GM12878 (cell line): ENCODE measurements at regions not wholly inside any gene's neighbourhood (a gene's known extent, or its start where the extent isn't known, plus 50 kb on each side); places are given as distances from the start of the nearest gene placed in this dataset.

ENCODE experiments used
- ATAC-seq: fragments of 200-7000 bp; cut with Tn5 transposase; 3 replicates; pipeline ENCODE4 v1.9.1; 2020; ENCODE audit warnings: mild to moderate bottlenecking, moderate library complexity
- BruUV-seq: library from RNA; stranded (reverse); fragments of 400-500 nt; replicated peaks from 2 replicates; lab custom pipeline; 2021; lab: Mats Ljungman, UMichigan
- CTCF ChIA-PET: fragments of 300-600 bp; sonication (Branson Sonifier 250); formaldehyde crosslinking; extraction: SDS; loops from one replicate; lab custom pipeline; 2021; ENCODE audit warnings: inconsistent platforms; lab: Yijun Ruan, JAX
- POLR2A ChIA-PET: fragments of 350-600 bp; formaldehyde crosslinking; extraction: SDS; loops from one replicate; lab custom pipeline; 2021; ENCODE audit warnings: inconsistent platforms; lab: Charles Lee
- RAD21 ChIA-PET: fragments of 300-600 bp; sonication (Branson Sonifier 250); formaldehyde crosslinking; loops from one replicate; lab custom pipeline; 2023; ENCODE audit warnings: antibody characterized with exemption; ENCODE audit not compliant: unreplicated experiment; lab: Charles Lee
- SMC1A ChIA-PET: fragments of 300-600 bp; sonication (Branson Sonifier 250); formaldehyde crosslinking; loops from one replicate; lab custom pipeline; 2023; ENCODE audit not compliant: unreplicated experiment, uncharacterized antibody; lab: Charles Lee
- DNase-seq: peaks from one replicate; pipeline ENCODE4 v3.0.0-alpha.2; 2011; ENCODE audit warnings: low read depth, low spot score
- FAIRE-seq: peaks from 3 replicates; lab custom pipeline; 2011; peaks lifted over from hg19 to GRCh38; lab: Jason Lieb, UNC
- H2AFZ ChIP-seq: 2 replicates; pipeline ENCODE4 v1.6.0; 2011; ENCODE audit warnings: low read depth, low read length, control low read depth; ENCODE audit not compliant: control insufficient read depth
- H3K27ac ChIP-seq: 2 replicates; pipeline ENCODE4 v1.5.1; 2011; ENCODE audit warnings: control low read depth; ENCODE audit not compliant: control insufficient read depth, insufficient read depth
- H3K27me3 ChIP-seq, 2 experiments: replicated peaks in 1 of 2; 2 replicates each; pipeline versions ENCODE4 v1.6.0 to v1.6.1; 2011; ENCODE audit warnings: low read length in 1 of 2; ENCODE audit not compliant: control insufficient read depth in 2 of 2, insufficient read depth in 2 of 2
- H3K36me3 ChIP-seq, 2 experiments: 2 replicates each; pipeline ENCODE4 v1.5.1; 2011; ENCODE audit warnings: low read length in 1 of 2; ENCODE audit not compliant: control insufficient read depth in 2 of 2, insufficient read depth in 2 of 2
- H3K4me1 ChIP-seq: 2 replicates; pipeline ENCODE4 v1.6.1; 2011; ENCODE audit warnings: mild to moderate bottlenecking, low read length, moderate library complexity, mixed read lengths; ENCODE audit not compliant: control insufficient read depth, insufficient read depth
- H3K4me2 ChIP-seq: 2 replicates; pipeline ENCODE4 v1.6.0; 2011; ENCODE audit warnings: control low read depth; ENCODE audit not compliant: control insufficient read depth, insufficient read depth
- H3K4me3 ChIP-seq: fragments of 200-600 bp; sonication (generic); 2 replicates; pipeline ENCODE4 v1.5.1; 2016
- H3K79me2 ChIP-seq: 2 replicates; pipeline ENCODE4 v1.6.0; 2011; ENCODE audit warnings: low read length; ENCODE audit not compliant: control insufficient read depth, insufficient read depth
- H3K9ac ChIP-seq: 2 replicates; pipeline ENCODE4 v1.8.0; 2011; ENCODE audit warnings: low read length, control low read depth, mixed read lengths; ENCODE audit not compliant: control insufficient read depth, insufficient read depth
- H3K9me3 ChIP-seq: replicated peaks from 3 replicates; pipeline ENCODE4 v1.5.1; 2011; ENCODE audit warnings: mild to moderate bottlenecking, low read length; ENCODE audit not compliant: control insufficient read depth, insufficient read depth
- H4K20me1 ChIP-seq: 2 replicates; pipeline ENCODE4 v1.6.0; 2011; ENCODE audit not compliant: control insufficient read depth, insufficient read depth
- CBFB ChIP-seq: IDR thresholded peaks from 2 replicates; pipeline ENCODE4 v1.6.1; 2016; ENCODE audit warnings: antibody characterized with exemption, low read depth
- DPF2 ChIP-seq: fragments of 450-650 bp; IDR thresholded peaks from 2 replicates; pipeline ENCODE4 v1.6.1; 2017; ENCODE audit warnings: mild to moderate bottlenecking
- NR2F1 ChIP-seq: fragments of 450-650 bp; conservative IDR thresholded peaks from 2 replicates; pipeline ENCODE4 v1.6.1; 2017; ENCODE audit warnings: mild to moderate bottlenecking
- SUZ12 ChIP-seq: fragments of 200-600 bp; sonication (generic); IDR thresholded peaks from one replicate; pipeline ENCODE4 v1.6.1; 2018; ENCODE audit warnings: antibody characterized with exemption, mild to moderate bottlenecking; ENCODE audit not compliant: unreplicated experiment
- ZNF384 ChIP-seq: IDR thresholded peaks from 2 replicates; pipeline ENCODE4 v1.6.1; 2012; ENCODE audit warnings: low read depth, mild to moderate bottlenecking, low read length, improper control_type of control experiment, borderline replicate concordance
- WGBS: methylation state at CpG from one replicate; pipeline ENCODE4 v1.1.6; 2016; ENCODE audit warnings: low lambda C conversion rate; ENCODE audit not compliant: insufficient replicate concordance, insufficient coverage; ENCODE audit errors: missing lambda C conversion rate; 5-methylcytosine and 5-hydroxymethylcytosine counted together
- in situ Hi-C: fragments of 300-500 bp; cut with MboI; formaldehyde crosslinking; loops from 9 replicates; pipeline ENCODE4 v1.14.3; 2018; ENCODE audit warnings: mixed read lengths
- intact Hi-C: fragments of 100-400 bp; cut with micrococcal nuclease; formaldehyde crosslinking; loops from one replicate; pipeline ENCODE4 v1.14.2; 2022; ENCODE audit not compliant: unreplicated experiment
- TF ChIP-seq, protein P1 (sequence below): fragments of 450-650 bp; IDR thresholded peaks from 2 replicates; pipeline ENCODE4 v1.6.1; 2017; ENCODE audit warnings: mild to moderate bottlenecking, moderate library complexity

- ATAC-seq (no peak), FAIRE-seq (no peak), DNase-seq (no peak)
- no peaks in the 10 kb centered on the region for H3K4me1 ChIP-seq
- 2% methylated on average over 3 of the region's 3 CpGs for WGBS
- no TSS peak for BruUV-seq
- H3K36me3 ChIP-seq, result no peaks in the 10 kb centered on the region
- TF ChIP-seq ZNF384, result no peak
- TF ChIP-seq CBFB, result no peak
- TF ChIP-seq DPF2, result no peak
- TF ChIP-seq, protein P1, sequence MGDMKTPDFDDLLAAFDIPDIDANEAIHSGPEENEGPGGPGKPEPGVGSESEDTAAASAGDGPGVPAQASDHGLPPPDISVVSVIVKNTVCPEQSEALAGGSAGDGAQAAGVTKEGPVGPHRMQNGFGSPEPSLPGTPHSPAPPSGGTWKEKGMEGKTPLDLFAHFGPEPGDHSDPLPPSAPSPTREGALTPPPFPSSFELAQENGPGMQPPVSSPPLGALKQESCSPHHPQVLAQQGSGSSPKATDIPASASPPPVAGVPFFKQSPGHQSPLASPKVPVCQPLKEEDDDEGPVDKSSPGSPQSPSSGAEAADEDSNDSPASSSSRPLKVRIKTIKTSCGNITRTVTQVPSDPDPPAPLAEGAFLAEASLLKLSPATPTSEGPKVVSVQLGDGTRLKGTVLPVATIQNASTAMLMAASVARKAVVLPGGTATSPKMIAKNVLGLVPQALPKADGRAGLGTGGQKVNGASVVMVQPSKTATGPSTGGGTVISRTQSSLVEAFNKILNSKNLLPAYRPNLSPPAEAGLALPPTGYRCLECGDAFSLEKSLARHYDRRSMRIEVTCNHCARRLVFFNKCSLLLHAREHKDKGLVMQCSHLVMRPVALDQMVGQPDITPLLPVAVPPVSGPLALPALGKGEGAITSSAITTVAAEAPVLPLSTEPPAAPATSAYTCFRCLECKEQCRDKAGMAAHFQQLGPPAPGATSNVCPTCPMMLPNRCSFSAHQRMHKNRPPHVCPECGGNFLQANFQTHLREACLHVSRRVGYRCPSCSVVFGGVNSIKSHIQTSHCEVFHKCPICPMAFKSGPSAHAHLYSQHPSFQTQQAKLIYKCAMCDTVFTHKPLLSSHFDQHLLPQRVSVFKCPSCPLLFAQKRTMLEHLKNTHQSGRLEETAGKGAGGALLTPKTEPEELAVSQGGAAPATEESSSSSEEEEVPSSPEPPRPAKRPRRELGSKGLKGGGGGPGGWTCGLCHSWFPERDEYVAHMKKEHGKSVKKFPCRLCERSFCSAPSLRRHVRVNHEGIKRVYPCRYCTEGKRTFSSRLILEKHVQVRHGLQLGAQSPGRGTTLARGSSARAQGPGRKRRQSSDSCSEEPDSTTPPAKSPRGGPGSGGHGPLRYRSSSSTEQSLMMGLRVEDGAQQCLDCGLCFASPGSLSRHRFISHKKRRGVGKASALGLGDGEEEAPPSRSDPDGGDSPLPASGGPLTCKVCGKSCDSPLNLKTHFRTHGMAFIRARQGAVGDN, result no peak
- TF ChIP-seq SUZ12, result no peak
- TF ChIP-seq NR2F1, result no peak
- H2AFZ ChIP-seq, result no peak overlapping the region
- H3K9ac ChIP-seq, result no peak overlapping the region
- intact Hi-C loops (no loop called here), in situ Hi-C loops (no loop called here)
- no peak overlapping the region for H3K4me3 ChIP-seq
- POLR2A ChIA-PET, result no interaction called here
- H3K27me3 ChIP-seq, result no peaks in the 10 kb centered on the region
- no peaks in the 10 kb centered on the region for H4K20me1 ChIP-seq
- RAD21 ChIA-PET, result no interaction called here
- no peaks in the 10 kb centered on the region for H3K79me2 ChIP-seq
- H3K4me2 ChIP-seq, result no peak overlapping the region
- no peak overlapping the region for H3K27ac ChIP-seq
- SMC1A ChIA-PET, result interaction anchor here (1.2 kb wide), 1 partner anchor 17 kb away, joined by 3 read pairs; no protein-coding TSS in a partner anchor
- H3K9me3 ChIP-seq, result no peaks in the 10 kb centered on the region
- CTCF ChIA-PET, result no interaction called here
These were observed 65.8 kb upstream of the BCL9 start for GRCh38 chr1:147475488-147475887.
